HG02973 (cell line): ENCODE measurements at regions not wholly inside any gene's neighbourhood (a gene's known extent, or its start where the extent isn't known, plus 50 kb on each side); places are given as distances from the start of the nearest gene placed in this dataset.
"Not testable (repeated sequence)": the region's sequence is repeated elsewhere in the genome, so short reads cannot be mapped to it uniquely, and the experiment has no call there.

Experiments
- ATAC-seq: cut with Tn5 transposase; IDR thresholded peaks from one replicate; pipeline ENCODE4 v1.9.1; 2021; ENCODE audit warnings: moderate library complexity; ENCODE audit not compliant: unreplicated experiment

- ATAC-seq = no peak
Measured at GRCh38 chr10:63910806-63911205, 389.6 kb downstream of the REEP3 start.

GRCh38 chr10:63915240-63915639, 394.0 kb downstream of the REEP3 start:
- ATAC-seq = no peak

- no peak for ATAC-seq
Measured at GRCh38 chr10:63917363-63917762, 396.2 kb downstream of the REEP3 start.

- ATAC-seq = no peak
Measured at GRCh38 chr10:63919575-63920279, 398.5 kb downstream of the REEP3 start.

- no peak for ATAC-seq
Measured at GRCh38 chr10:63920926-63921325, 399.7 kb downstream of the REEP3 start.

GRCh38 chr10:63921908-63922467, 400.8 kb downstream of the REEP3 start:
- no peak for ATAC-seq

GRCh38 chr10:63922468-63923284, 401.5 kb downstream of the REEP3 start:
- no peak for ATAC-seq

- ATAC-seq = no peak
Measured at GRCh38 chr10:63929831-63930467, 408.7 kb downstream of the REEP3 start.

GRCh38 chr10:63930584-63930983, 409.4 kb downstream of the REEP3 start:
- no peak for ATAC-seq

GRCh38 chr10:63935705-63936104, 414.5 kb downstream of the REEP3 start:
- no peak for ATAC-seq

GRCh38 chr10:63940277-63940922, 419.2 kb downstream of the REEP3 start:
- no peak for ATAC-seq

- no peak for ATAC-seq
Measured at GRCh38 chr10:63964406-63964805, 443.2 kb downstream of the REEP3 start.

- ATAC-seq = no peak
Measured at GRCh38 chr10:63965846-63966245, 444.6 kb downstream of the REEP3 start.

GRCh38 chr10:63972949-63973827, 452.0 kb downstream of the REEP3 start:
- ATAC-seq = no peak

- peak; percentile 86 for ATAC-seq
Measured at GRCh38 chr10:63976538-63976937, 455.3 kb downstream of the REEP3 start.

GRCh38 chr10:63977329-63977923, 456.2 kb downstream of the REEP3 start:
- ATAC-seq = peak; percentile 75

GRCh38 chr10:63980870-63981269, 459.7 kb downstream of the REEP3 start:
- not testable (repeated sequence) for ATAC-seq

GRCh38 chr10:63984061-63984460, 462.9 kb downstream of the REEP3 start:
- not testable (repeated sequence) for ATAC-seq

GRCh38 chr10:63986536-63986935, 465.3 kb downstream of the REEP3 start:
- no peak for ATAC-seq

- no peak for ATAC-seq
Measured at GRCh38 chr10:63987212-63987611, 466.0 kb downstream of the REEP3 start.
